Uterus (tissue), 2 donors: ENCODE measurements at regions not wholly inside any gene's neighbourhood (a gene's known extent, or its start where the extent isn't known, plus 50 kb on each side); places are given as distances from the start of the nearest gene placed in this dataset.

ENCODE experiments used
- CTCF ChIP-seq, 4 experiments: fragments of 200-600 bp in 2 of 4; fragments of 450-650 bp in 2 of 4; sonication (generic) in 2 of 4; IDR thresholded peaks; one replicate each; pipeline ENCODE4 v1.5.1; 2016 to 2019; ENCODE audit warnings: antibody characterized with exemption in 4 of 4, mild to moderate bottlenecking in 2 of 4, moderate library complexity in 1 of 4
- POLR2A ChIP-seq, 2 donors: fragments of 450-650 bp; IDR thresholded peaks; one replicate each; pipeline ENCODE4 v1.6.1; 2016; ENCODE audit warnings: antibody characterized with exemption in 2 of 2, mild to moderate bottlenecking in 1 of 2, moderate library complexity in 1 of 2

DNA sequence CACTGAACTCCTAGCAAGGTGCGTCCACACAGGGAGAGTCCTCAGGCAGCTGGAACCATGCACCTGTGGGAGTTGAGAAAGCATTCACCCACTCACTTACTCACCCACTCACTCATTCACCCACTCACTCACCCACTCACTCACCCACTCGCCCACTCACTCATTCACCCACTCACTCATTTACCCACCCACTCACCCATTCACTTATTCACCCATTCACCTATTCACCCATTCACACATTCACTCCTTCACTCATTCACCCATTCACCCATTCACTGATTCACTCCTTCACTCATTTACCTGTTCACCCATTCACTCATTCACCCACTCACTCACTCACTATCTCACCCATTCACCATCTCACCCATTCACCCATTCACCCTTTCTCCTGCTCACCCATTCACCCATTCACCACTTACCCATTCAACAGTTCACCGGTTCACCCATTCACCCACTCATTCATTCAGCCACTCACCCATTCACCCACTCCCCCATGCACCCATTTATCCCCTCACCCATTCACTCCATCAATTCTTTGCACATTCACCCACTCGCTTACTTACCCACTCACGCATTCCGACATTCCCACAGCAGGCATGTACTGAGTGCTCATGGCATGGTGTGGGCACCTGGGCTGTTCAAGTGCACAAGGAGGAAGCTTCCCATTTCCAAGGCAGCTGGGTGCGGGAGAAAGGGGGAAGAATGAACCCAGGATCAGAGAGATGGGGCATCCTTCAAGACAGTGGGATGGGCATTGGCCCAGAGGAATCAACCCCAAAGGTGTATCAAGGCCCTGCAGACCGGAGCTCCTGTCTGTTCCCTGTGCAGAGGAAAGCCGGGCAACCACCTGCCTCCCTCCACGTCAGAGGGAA, 135.2 kb upstream of the C14orf180 start:
- TF ChIP-seq CTCF (IDR thresholded peaks at IDR 0.05) (no peak), POLR2A (IDR thresholded peaks at IDR 0.05) (no peak)
